HG03066 (cell line): ENCODE measurements at regions not wholly inside any gene's neighbourhood (a gene's known extent, or its start where the extent isn't known, plus 50 kb on each side); places are given as distances from the start of the nearest gene placed in this dataset.
"Not testable (repeated sequence)": the region's sequence is repeated elsewhere in the genome, so short reads cannot be mapped to it uniquely, and the experiment has no call there.

ENCODE experiments used
- ATAC-seq: cut with Tn5 transposase; IDR thresholded peaks from one replicate; pipeline ENCODE4 v1.9.1; 2021; ENCODE audit warnings: low read depth; ENCODE audit not compliant: unreplicated experiment

GRCh38 chr4:23122666-23123400 is 430.1 kb downstream of the GBA3 start:
- ATAC-seq: no peak

GRCh38 chr4:23120374-23120773 is 427.6 kb downstream of the GBA3 start:
- no peak for ATAC-seq

- ATAC-seq: no peak
Measured at GRCh38 chr4:23117826-23118225, 425.1 kb downstream of the GBA3 start.

GRCh38 chr4:23114538-23114937 is 421.8 kb downstream of the GBA3 start:
- no peak for ATAC-seq

GRCh38 chr4:23113104-23113503 is 420.4 kb downstream of the GBA3 start:
- no peak for ATAC-seq

- no peak for ATAC-seq
Measured at GRCh38 chr4:23106516-23106915, 413.8 kb downstream of the GBA3 start.

- no peak for ATAC-seq
Measured at GRCh38 chr4:23105759-23106370, 413.1 kb downstream of the GBA3 start.

GRCh38 chr4:23097251-23097650 is 404.5 kb downstream of the GBA3 start:
- ATAC-seq: no peak

GRCh38 chr4:23091711-23092110 is 399.0 kb downstream of the GBA3 start:
- ATAC-seq: no peak

- ATAC-seq: no peak
Measured at GRCh38 chr4:23085249-23085568, 392.5 kb downstream of the GBA3 start.

GRCh38 chr4:23084559-23085248 is 392.0 kb downstream of the GBA3 start:
- ATAC-seq: no peak

- ATAC-seq: no peak
Measured at GRCh38 chr4:23083391-23083790, 390.7 kb downstream of the GBA3 start.

GRCh38 chr4:23080171-23080570 is 387.4 kb downstream of the GBA3 start:
- not testable (repeated sequence) for ATAC-seq

GRCh38 chr4:23070848-23071570 is 378.3 kb downstream of the GBA3 start:
- ATAC-seq: no peak

- ATAC-seq: no peak
Measured at GRCh38 chr4:23068756-23069155, 376.0 kb downstream of the GBA3 start.

GRCh38 chr4:23068287-23068686 is 375.6 kb downstream of the GBA3 start:
- no peak for ATAC-seq

- ATAC-seq: no peak
Measured at GRCh38 chr4:23062188-23062587, 369.5 kb downstream of the GBA3 start.

GRCh38 chr4:23061431-23061830 is 368.7 kb downstream of the GBA3 start:
- ATAC-seq: no peak

GRCh38 chr4:23060776-23061175 is 368.0 kb downstream of the GBA3 start:
- no peak for ATAC-seq

GRCh38 chr4:23058165-23058776 is 365.5 kb downstream of the GBA3 start:
- no peak for ATAC-seq

GRCh38 chr4:23041501-23041900 is 348.8 kb downstream of the GBA3 start:
- ATAC-seq: no peak
